ENCODE measurements at regions not wholly inside any gene's neighbourhood (a gene's known extent, or its start where the extent isn't known, plus 50 kb on each side); places are given as distances from the start of the nearest gene placed in this dataset.

- in situ Hi-C loops (cut with MboI; ENCODE audit: low pct_unique_long_range_greater_than_20kb, low sequenced_read_pairs) = no loop called here
- DNase-seq = no peak
These were observed 363.4 kb upstream of the TMPO start for GRCh38 chr12:98151984-98152383.

GRCh38 chr12:98154850-98155249 lies 360.5 kb upstream of the TMPO start:
- in situ Hi-C loops (cut with MboI; ENCODE audit: low pct_unique_long_range_greater_than_20kb, low sequenced_read_pairs) = no loop called here
- no peak for DNase-seq

- in situ Hi-C loops (cut with MboI; ENCODE audit: low pct_unique_long_range_greater_than_20kb, low sequenced_read_pairs) = no loop called here
- no peak for DNase-seq
These were observed 358.7 kb upstream of the TMPO start for GRCh38 chr12:98156697-98157096.

- DNase-seq = no peak
- in situ Hi-C loops (cut with MboI; ENCODE audit: low pct_unique_long_range_greater_than_20kb, low sequenced_read_pairs) = no loop called here
These were observed 352.3 kb upstream of the TMPO start for GRCh38 chr12:98162906-98163678.

- in situ Hi-C loops (cut with MboI; ENCODE audit: low pct_unique_long_range_greater_than_20kb, low sequenced_read_pairs) = no loop called here
- DNase-seq = no peak
These were observed 343.1 kb upstream of the TMPO start for GRCh38 chr12:98172304-98172703.

GRCh38 chr12:98172801-98173200 lies 342.6 kb upstream of the TMPO start:
- DNase-seq = no peak
- in situ Hi-C loops (cut with MboI; ENCODE audit: low pct_unique_long_range_greater_than_20kb, low sequenced_read_pairs) = no loop called here

- in situ Hi-C loops (cut with MboI; ENCODE audit: low pct_unique_long_range_greater_than_20kb, low sequenced_read_pairs) = no loop called here
- DNase-seq = no peak
These were observed 341.5 kb upstream of the TMPO start for GRCh38 chr12:98173773-98174427.

- DNase-seq = no peak
- in situ Hi-C loops (cut with MboI; ENCODE audit: low pct_unique_long_range_greater_than_20kb, low sequenced_read_pairs) = no loop called here
These were observed 341.0 kb upstream of the TMPO start for GRCh38 chr12:98174428-98174809.

GRCh38 chr12:98178126-98178525 lies 337.3 kb upstream of the TMPO start:
- in situ Hi-C loops (cut with MboI; ENCODE audit: low pct_unique_long_range_greater_than_20kb, low sequenced_read_pairs) = no loop called here
- DNase-seq = no peak

GRCh38 chr12:98179151-98179550 lies 336.2 kb upstream of the TMPO start:
- no peak for DNase-seq
- in situ Hi-C loops (cut with MboI; ENCODE audit: low pct_unique_long_range_greater_than_20kb, low sequenced_read_pairs) = no loop called here

GRCh38 chr12:98180603-98181002 lies 334.8 kb upstream of the TMPO start:
- in situ Hi-C loops (cut with MboI; ENCODE audit: low pct_unique_long_range_greater_than_20kb, low sequenced_read_pairs) = no loop called here
- no peak for DNase-seq

- in situ Hi-C loops (cut with MboI; ENCODE audit: low pct_unique_long_range_greater_than_20kb, low sequenced_read_pairs) = no loop called here
These were observed 332.6 kb upstream of the TMPO start for GRCh38 chr12:98182821-98183220.

GRCh38 chr12:98185606-98186005 lies 329.8 kb upstream of the TMPO start:
- in situ Hi-C loops (cut with MboI; ENCODE audit: low pct_unique_long_range_greater_than_20kb, low sequenced_read_pairs) = no loop called here
- DNase-seq = no peak

More at GRCh38 chr12:98182821-98183220, 332.6 kb upstream of the TMPO start:
- DNase-seq = no peak

- no peak for DNase-seq
- in situ Hi-C loops (cut with MboI; ENCODE audit: low pct_unique_long_range_greater_than_20kb, low sequenced_read_pairs) = no loop called here
These were observed 326.7 kb upstream of the TMPO start for GRCh38 chr12:98188650-98189077.

GRCh38 chr12:98194591-98194990 lies 320.8 kb upstream of the TMPO start:
- in situ Hi-C loops (cut with MboI; ENCODE audit: low pct_unique_long_range_greater_than_20kb, low sequenced_read_pairs) = no loop called here
- DNase-seq = no peak

- DNase-seq = no peak
- in situ Hi-C loops (cut with MboI; ENCODE audit: low pct_unique_long_range_greater_than_20kb, low sequenced_read_pairs) = no loop called here
These were observed 317.0 kb upstream of the TMPO start for GRCh38 chr12:98198261-98198982.

GRCh38 chr12:98208816-98209215 lies 306.6 kb upstream of the TMPO start:
- in situ Hi-C loops (cut with MboI; ENCODE audit: low pct_unique_long_range_greater_than_20kb, low sequenced_read_pairs) = no loop called here
- no peak for DNase-seq

- in situ Hi-C loops (cut with MboI; ENCODE audit: low pct_unique_long_range_greater_than_20kb, low sequenced_read_pairs) = no loop called here
- no peak for DNase-seq
These were observed 303.3 kb upstream of the TMPO start for GRCh38 chr12:98211909-98212695.

- in situ Hi-C loops (cut with MboI; ENCODE audit: low pct_unique_long_range_greater_than_20kb, low sequenced_read_pairs) = no loop called here
- DNase-seq = no peak
These were observed 301.8 kb upstream of the TMPO start for GRCh38 chr12:98213556-98213955.

Measured in KBM-7 (cell line).